ENCODE measurements at regions not wholly inside any gene's neighbourhood (a gene's known extent, or its start where the extent isn't known, plus 50 kb on each side); places are given as distances from the start of the nearest gene placed in this dataset.

DNA sequence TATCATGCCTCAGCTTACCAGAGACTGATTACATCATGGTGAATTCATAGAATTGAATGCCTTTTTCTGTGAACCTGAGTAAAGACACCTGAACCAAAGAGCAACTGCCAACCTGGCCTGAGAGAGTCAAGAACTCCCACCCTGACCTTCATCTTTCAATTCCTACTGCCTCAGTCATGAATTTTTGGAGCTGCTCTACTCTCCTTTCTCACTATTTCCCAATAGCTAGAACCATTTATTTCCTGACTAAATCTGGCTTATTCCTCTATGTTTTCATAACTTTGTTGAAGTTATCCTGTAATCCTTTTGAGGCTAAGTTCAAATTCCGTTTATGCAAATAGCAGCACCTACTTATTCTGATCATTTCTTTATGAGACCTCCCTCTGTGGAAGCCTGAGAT is 712.4 kb upstream of the UBE2E2 start:
- Histone ChIP-seq H3K9me3 (no peaks in the 10 kb centered on the region), H3K27me3 (no peaks in the 10 kb centered on the region), H3K4me3 (no peak overlapping the region), H3K4me1 (peaks cover 0 to 3% (median 0%) of the 10 kb centered on the region in 4 donors), H3K36me3 (no peaks in the 10 kb centered on the region), H3K27ac (no peak overlapping the region)
- WGBS, 2 donors: 62 to 71% methylated on average over 1 of the region's 1 CpG
- intact Hi-C loops (cut with DNase I): no loop called here
- TF ChIP-seq POLR2A (IDR thresholded peaks at IDR 0.05): no peak
- no peak for TF ChIP-seq EP300 (IDR thresholded peaks at IDR 0.05)
- no peak for TF ChIP-seq POLR2AphosphoS5 (IDR thresholded peaks at IDR 0.05)
- TF ChIP-seq, protein P1, sequence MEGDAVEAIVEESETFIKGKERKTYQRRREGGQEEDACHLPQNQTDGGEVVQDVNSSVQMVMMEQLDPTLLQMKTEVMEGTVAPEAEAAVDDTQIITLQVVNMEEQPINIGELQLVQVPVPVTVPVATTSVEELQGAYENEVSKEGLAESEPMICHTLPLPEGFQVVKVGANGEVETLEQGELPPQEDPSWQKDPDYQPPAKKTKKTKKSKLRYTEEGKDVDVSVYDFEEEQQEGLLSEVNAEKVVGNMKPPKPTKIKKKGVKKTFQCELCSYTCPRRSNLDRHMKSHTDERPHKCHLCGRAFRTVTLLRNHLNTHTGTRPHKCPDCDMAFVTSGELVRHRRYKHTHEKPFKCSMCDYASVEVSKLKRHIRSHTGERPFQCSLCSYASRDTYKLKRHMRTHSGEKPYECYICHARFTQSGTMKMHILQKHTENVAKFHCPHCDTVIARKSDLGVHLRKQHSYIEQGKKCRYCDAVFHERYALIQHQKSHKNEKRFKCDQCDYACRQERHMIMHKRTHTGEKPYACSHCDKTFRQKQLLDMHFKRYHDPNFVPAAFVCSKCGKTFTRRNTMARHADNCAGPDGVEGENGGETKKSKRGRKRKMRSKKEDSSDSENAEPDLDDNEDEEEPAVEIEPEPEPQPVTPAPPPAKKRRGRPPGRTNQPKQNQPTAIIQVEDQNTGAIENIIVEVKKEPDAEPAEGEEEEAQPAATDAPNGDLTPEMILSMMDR (IDR thresholded peaks at IDR 0.05): no peak
- DNase-seq: no peak

DNA sequence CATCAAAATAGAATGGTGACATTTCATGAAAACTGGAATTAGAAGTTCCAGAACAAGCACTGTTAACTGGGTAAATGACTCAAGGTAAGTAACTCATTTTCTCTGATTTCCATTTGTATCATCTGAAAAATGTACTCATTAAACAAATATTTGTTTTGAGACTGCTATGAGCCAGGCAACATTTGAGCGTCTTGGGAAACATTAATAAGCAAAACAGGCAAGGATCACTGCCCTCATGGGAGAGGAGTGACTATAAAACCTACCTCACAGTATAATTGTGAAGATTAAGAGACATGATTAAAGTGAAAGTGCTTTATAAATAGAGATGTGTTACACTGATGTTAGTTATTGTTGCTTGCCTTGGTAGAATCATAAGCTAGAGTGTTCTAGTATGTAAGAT is 711.8 kb upstream of the UBE2E2 start:
- Histone ChIP-seq H3K36me3 (no peaks in the 10 kb centered on the region), H3K9me3 (no peaks in the 10 kb centered on the region), H3K4me1 (peaks cover 0 to 5% (median 0%) of the 10 kb centered on the region in 4 donors), H3K27ac (no peak overlapping the region), H3K4me3 (no peak overlapping the region), H3K27me3 (no peaks in the 10 kb centered on the region)
- WGBS, 2 donors: 21 to 74% methylated on average over 1 of the region's 1 CpG
- intact Hi-C loops (cut with DNase I): no loop called here
- DNase-seq: no peak
- TF ChIP-seq POLR2AphosphoS5 (IDR thresholded peaks at IDR 0.05) (no peak), POLR2A (IDR thresholded peaks at IDR 0.05) (no peak), EP300 (IDR thresholded peaks at IDR 0.05) (no peak)
- TF ChIP-seq, protein P1 (IDR thresholded peaks at IDR 0.05): no peak

DNA sequence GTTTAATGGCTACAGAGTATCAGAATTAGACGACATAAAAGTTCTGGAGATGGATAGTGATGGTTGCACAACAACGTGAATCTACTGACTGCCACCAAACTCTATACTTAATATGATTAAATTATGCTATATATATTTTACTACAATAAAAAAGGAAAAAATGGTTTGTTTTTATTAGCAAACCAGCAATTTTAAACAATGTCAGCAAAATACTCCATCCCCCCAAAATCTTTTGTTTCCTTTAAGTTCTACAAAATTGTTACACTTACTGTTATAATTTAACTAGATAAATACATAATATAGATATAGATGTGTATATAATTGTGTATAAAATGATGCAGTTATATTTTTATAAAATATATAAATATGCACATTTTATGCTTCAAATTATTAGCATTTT is 710.8 kb upstream of the UBE2E2 start:
- H3K36me3 ChIP-seq: no peaks in the 10 kb centered on the region
- TF ChIP-seq POLR2A (IDR thresholded peaks at IDR 0.05) (no peak), POLR2AphosphoS5 (IDR thresholded peaks at IDR 0.05) (no peak), EP300 (IDR thresholded peaks at IDR 0.05) (no peak)
- TF ChIP-seq, protein P1 (IDR thresholded peaks at IDR 0.05): no peak
- intact Hi-C loops (cut with DNase I): no loop called here
- no peaks in the 10 kb centered on the region for H3K27me3 ChIP-seq
- H3K27ac ChIP-seq: no peak overlapping the region
- no peaks in the 10 kb centered on the region for H3K9me3 ChIP-seq
- H3K4me3 ChIP-seq: no peak overlapping the region
- H3K4me1 ChIP-seq: peaks cover 0 to 5% (median 0%) of the 10 kb centered on the region in 4 donors
- no peak for DNase-seq
- 83 to 94% methylated on average over 2 of the region's 2 CpGs for WGBS, 2 donors

DNA sequence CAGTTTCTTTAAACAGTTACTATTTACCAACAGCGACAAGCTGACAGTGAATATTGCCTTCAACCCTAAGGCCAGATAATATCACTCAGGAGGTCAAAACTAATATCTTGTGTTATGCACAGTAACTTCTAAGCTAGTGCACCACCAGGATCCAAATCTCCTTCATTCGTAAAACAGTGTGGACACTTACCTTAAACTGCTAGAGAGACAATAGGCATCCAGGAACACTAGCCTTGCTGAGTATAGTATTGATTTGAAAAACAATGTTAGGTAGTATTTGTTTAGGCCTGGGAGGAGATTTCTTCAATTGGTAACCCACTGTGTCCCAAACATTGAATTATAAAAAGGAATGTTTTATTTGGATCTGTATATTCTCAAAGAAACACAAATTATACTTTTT is 707.9 kb upstream of the UBE2E2 start:
- intact Hi-C loops (cut with DNase I): no loop called here
- 46 to 68% methylated on average over 2 of the region's 2 CpGs for WGBS, 2 donors
- H3K4me3 ChIP-seq: no peak overlapping the region
- DNase-seq: no peak
- TF ChIP-seq POLR2A (IDR thresholded peaks at IDR 0.05) (no peak), POLR2AphosphoS5 (IDR thresholded peaks at IDR 0.05) (no peak), EP300 (IDR thresholded peaks at IDR 0.05) (no peak)
- TF ChIP-seq, protein P1 (IDR thresholded peaks at IDR 0.05): no peak
- H3K9me3 ChIP-seq: no peaks in the 10 kb centered on the region
- H3K27me3 ChIP-seq: no peaks in the 10 kb centered on the region
- H3K27ac ChIP-seq: no peak overlapping the region
- H3K36me3 ChIP-seq: no peaks in the 10 kb centered on the region
- H3K4me1 ChIP-seq: peaks cover 0 to 5% (median 0%) of the 10 kb centered on the region in 4 donors

DNA sequence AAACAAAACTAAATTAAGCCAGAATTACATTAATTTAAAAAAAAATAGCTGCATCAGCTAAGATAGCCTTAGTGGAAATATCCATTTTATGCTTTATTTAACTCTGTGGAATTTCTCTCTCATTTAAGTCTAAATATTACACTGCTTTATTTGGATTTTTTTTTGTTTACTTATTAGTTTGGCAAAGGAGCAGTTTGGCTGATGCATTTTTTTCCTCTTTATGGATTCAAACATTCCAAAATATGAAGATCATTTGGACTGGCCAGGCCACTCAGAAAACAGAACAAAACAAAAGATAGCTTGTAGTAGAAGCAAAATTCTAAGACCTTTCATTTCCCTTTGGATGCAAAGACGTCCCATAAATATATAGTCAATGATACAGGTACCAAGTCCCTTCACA is 707.3 kb upstream of the UBE2E2 start:
- WGBS, 2 donors: 27 to 28% methylated on average over 1 of the region's 1 CpG
- no peaks in the 10 kb centered on the region for H3K36me3 ChIP-seq
- intact Hi-C loops (cut with DNase I): no loop called here

More for the DNA sequence above, 707.3 kb upstream of the UBE2E2 start:
- no peak for DNase-seq
- peaks cover 0 to 5% (median 0%) of the 10 kb centered on the region in 4 donors for H3K4me1 ChIP-seq
- H3K27ac ChIP-seq: no peak overlapping the region
- no peaks in the 10 kb centered on the region for H3K9me3 ChIP-seq
- no peak overlapping the region for H3K4me3 ChIP-seq
- no peak for TF ChIP-seq POLR2AphosphoS5 (IDR thresholded peaks at IDR 0.05)
- TF ChIP-seq, protein P1 (IDR thresholded peaks at IDR 0.05): no peak
- TF ChIP-seq POLR2A (IDR thresholded peaks at IDR 0.05): no peak
- TF ChIP-seq EP300 (IDR thresholded peaks at IDR 0.05): no peak
- H3K27me3 ChIP-seq: no peaks in the 10 kb centered on the region
